MCF 10A (cell line): ENCODE measurements at regions not wholly inside any gene's neighbourhood (a gene's known extent, or its start where the extent isn't known, plus 50 kb on each side); places are given as distances from the start of the nearest gene placed in this dataset.

Experiments
- BruUV-seq: library from RNA; stranded (reverse); fragments of 400-500 nt; replicated peaks from 2 replicates; lab custom pipeline; 2021; lab: Mats Ljungman, UMichigan
- CTCF ChIA-PET: fragments of 300-600 bp; sonication (Branson Sonifier 250); formaldehyde crosslinking; extraction: SDS; loops from one replicate; lab custom pipeline; 2021; ENCODE audit warnings: antibody characterized with exemption, inconsistent platforms; lab: Yijun Ruan, JAX
- POLR2A ChIA-PET: fragments of 300-600, 350-650 bp; sonication (Branson Sonifier 250); formaldehyde crosslinking; extraction: SDS; loops from one replicate; lab custom pipeline; 2020; ENCODE audit warnings: antibody characterized with exemption, inconsistent platforms; lab: Yijun Ruan, JAX
- DNase-seq: peaks from one replicate; pipeline ENCODE4 v3.0.0-alpha.2; 2018; ENCODE audit not compliant: unreplicated experiment
- H3K27ac Mint-ChIP-seq: one replicate; pipeline ENCODE4 v1.8.0; 2022; ENCODE audit warnings: mild to moderate bottlenecking, low read depth, mixed read lengths; ENCODE audit not compliant: unreplicated experiment
- H3K27me3 Mint-ChIP-seq: one replicate; pipeline ENCODE4 v1.8.0; 2022; ENCODE audit warnings: mixed read lengths; ENCODE audit not compliant: insufficient read depth, unreplicated experiment
- H3K36me3 Mint-ChIP-seq: one replicate; pipeline ENCODE4 v1.8.0; 2022; ENCODE audit warnings: mild to moderate bottlenecking, moderate library complexity, mixed read lengths; ENCODE audit not compliant: insufficient read depth, unreplicated experiment
- H3K4me1 Mint-ChIP-seq: one replicate; pipeline ENCODE4 v1.8.0; 2022; ENCODE audit warnings: mixed read lengths; ENCODE audit not compliant: insufficient read depth, unreplicated experiment
- H3K4me3 Mint-ChIP-seq: one replicate; pipeline ENCODE4 v1.8.0; 2022; ENCODE audit warnings: mild to moderate bottlenecking, moderate library complexity, mixed read lengths; ENCODE audit not compliant: unreplicated experiment
- H3K9me3 Mint-ChIP-seq: one replicate; pipeline ENCODE4 v1.8.0; 2022; ENCODE audit warnings: mixed read lengths; ENCODE audit not compliant: unreplicated experiment
- CTCF ChIP-seq: fragments of 200-600 bp; IDR thresholded peaks from one replicate; pipeline ENCODE4 v1.8.0; 2022; ENCODE audit warnings: antibody characterized with exemption, mild to moderate bottlenecking; ENCODE audit not compliant: unreplicated experiment
- intact Hi-C: fragments of 100-400 bp; cut with micrococcal nuclease; formaldehyde crosslinking; loops from 2 replicates; pipeline ENCODE4 v1.14.1; 2022

GRCh38 chr10:118918116-118918515 lies 111.4 kb upstream of the NANOS1 start:
- Mint-ChIP-seq H3K4me3 (no peak overlapping the region), H3K27me3 (no peaks in the 10 kb centered on the region)
- no TSS peak for BruUV-seq

GRCh38 chr10:118918587-118918986 lies 110.9 kb upstream of the NANOS1 start:
- Mint-ChIP-seq H3K36me3 (peaks cover 4% of the 10 kb centered on the region), H3K9me3 (no peaks in the 10 kb centered on the region), H3K4me1 (peaks cover 14% of the 10 kb centered on the region), H3K4me3 (no peak overlapping the region), H3K27ac (no peak overlapping the region), H3K27me3 (no peaks in the 10 kb centered on the region)
- TF ChIP-seq CTCF, result no peak
- intact Hi-C loops, result no loop called here
- DNase-seq, result no peak
- BruUV-seq, result no TSS peak
- ChIA-PET CTCF (no interaction called here), POLR2A (interaction anchor here (0.6 to 1.1 kb wide), 2 partner anchors 27 to 88 kb away, joined by 4 read pairs; no protein-coding TSS in a partner anchor)

More at GRCh38 chr10:118918116-118918515, 111.4 kb upstream of the NANOS1 start:
- Mint-ChIP-seq H3K9me3 (no peaks in the 10 kb centered on the region), H3K36me3 (peaks cover 4% of the 10 kb centered on the region), H3K27ac (no peak overlapping the region), H3K4me1 (peaks cover 14% of the 10 kb centered on the region)
- ChIA-PET POLR2A (no interaction called here), CTCF (no interaction called here)
- no peak for DNase-seq
- TF ChIP-seq CTCF, result no peak
- intact Hi-C loops, result no loop called here

- Mint-ChIP-seq H3K27me3 (no peaks in the 10 kb centered on the region), H3K9me3 (no peaks in the 10 kb centered on the region), H3K4me1 (peaks cover 14% of the 10 kb centered on the region), H3K36me3 (peaks cover 4% of the 10 kb centered on the region), H3K4me3 (no peak overlapping the region), H3K27ac (no peak overlapping the region)
- ChIA-PET CTCF (no interaction called here), POLR2A (no interaction called here)
- no TSS peak for BruUV-seq
- DNase-seq, result no peak
- no peak for TF ChIP-seq CTCF
- intact Hi-C loops, result no loop called here
These were observed 109.3 kb upstream of the NANOS1 start for GRCh38 chr10:118920206-118920605.

GRCh38 chr10:118922226-118922625 lies 107.3 kb upstream of the NANOS1 start:
- ChIA-PET POLR2A (no interaction called here), CTCF (interaction anchor here (0.7 kb wide), 1 partner anchor 10 kb away, joined by 3 read pairs; no protein-coding TSS in a partner anchor)
- intact Hi-C loops, result no loop called here
- Mint-ChIP-seq H3K36me3 (peaks cover 4% of the 10 kb centered on the region), H3K9me3 (no peaks in the 10 kb centered on the region), H3K27ac (no peak overlapping the region), H3K27me3 (no peaks in the 10 kb centered on the region), H3K4me3 (no peak overlapping the region), H3K4me1 (peaks cover 14% of the 10 kb centered on the region)
- no TSS peak for BruUV-seq
- peak; percentile 17 for DNase-seq
- no peak for TF ChIP-seq CTCF
